GM18951 (cell line): ENCODE measurements at regions not wholly inside any gene's neighbourhood (a gene's known extent, or its start where the extent isn't known, plus 50 kb on each side); places are given as distances from the start of the nearest gene placed in this dataset.

Source experiments
- POLR2A ChIP-seq: IDR thresholded peaks from 4 replicates; pipeline ENCODE4 v1.6.1; 2011; ENCODE audit warnings: mild to moderate bottlenecking; ENCODE audit not compliant: insufficient read length, insufficient read depth; ENCODE audit errors: extremely low read depth
- in situ Hi-C: fragments of 300-500 bp; cut with MboI; formaldehyde crosslinking; loops from one replicate; pipeline ENCODE4 v1.12.0; 2022; ENCODE audit warnings: low sequenced_read_pairs, mixed read lengths, inconsistent platforms; ENCODE audit not compliant: unreplicated experiment

DNA sequence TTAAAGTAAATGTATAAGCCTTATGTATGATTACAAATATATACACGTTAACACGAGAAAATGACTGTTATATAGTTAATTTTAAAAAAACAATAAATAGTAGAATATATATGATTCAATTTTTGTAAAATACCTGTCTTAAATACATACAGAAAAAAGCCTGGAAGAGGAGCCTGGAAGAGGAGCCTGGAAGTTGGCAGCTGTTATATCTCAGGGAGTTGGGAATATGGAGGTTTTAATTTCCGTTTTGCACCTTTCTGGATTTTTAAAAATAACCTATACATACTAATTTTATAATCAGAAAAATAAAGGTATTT lies 111.6 kb downstream of the WT1 start:
- in situ Hi-C loops: no loop called here
- TF ChIP-seq POLR2A: no peak

DNA sequence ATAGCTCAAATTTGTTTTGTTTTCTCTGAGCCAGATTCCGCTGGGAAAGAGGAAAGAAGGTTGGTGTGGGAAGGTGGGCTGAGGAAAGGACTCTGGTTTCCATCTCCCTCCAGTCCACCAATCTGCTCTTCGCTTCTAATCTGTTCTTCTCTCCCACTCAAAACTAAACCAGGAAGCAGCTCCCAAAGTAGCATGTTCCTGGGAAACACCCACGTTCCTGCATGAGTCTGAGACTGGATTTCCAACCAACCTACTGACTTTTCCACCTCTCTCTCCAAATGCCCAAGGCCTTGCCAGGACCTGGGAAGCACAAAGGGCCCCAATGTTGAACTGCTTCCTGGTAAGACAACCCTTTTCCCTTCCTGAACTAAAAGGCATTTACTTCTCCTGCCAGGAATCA lies 110.2 kb downstream of the WT1 start:
- in situ Hi-C loops: no loop called here

GRCh38 chr11:32325725-32326124 lies 109.6 kb downstream of the WT1 start:
- in situ Hi-C loops: no loop called here
- TF ChIP-seq POLR2A: no peak

More for the DNA sequence above, 110.2 kb downstream of the WT1 start:
- no peak for TF ChIP-seq POLR2A

DNA sequence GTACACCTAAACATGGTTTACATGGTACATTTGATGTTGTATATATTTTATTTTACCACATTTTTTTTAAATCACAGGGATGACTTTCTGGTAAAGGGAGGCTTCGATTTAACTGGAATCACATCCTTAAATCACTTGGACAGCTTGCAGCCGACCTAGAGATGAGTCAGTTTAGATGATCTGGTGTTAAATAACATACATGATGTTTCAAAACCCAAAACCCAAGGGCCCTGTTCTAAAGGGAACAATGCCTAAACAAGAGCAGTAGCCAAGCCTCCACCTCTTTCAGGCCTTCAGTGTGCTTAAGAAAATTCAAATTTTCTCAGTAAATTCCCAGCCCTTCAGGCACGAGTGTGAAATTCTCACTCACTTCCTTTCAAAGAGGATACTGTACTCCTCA lies 108.8 kb downstream of the WT1 start:
- TF ChIP-seq POLR2A: no peak

GRCh38 chr11:32328392-32328791 lies 106.9 kb downstream of the WT1 start:
- in situ Hi-C loops: no loop called here
- TF ChIP-seq POLR2A: no peak

More for the DNA sequence above, 108.8 kb downstream of the WT1 start:
- in situ Hi-C loops: no loop called here

DNA sequence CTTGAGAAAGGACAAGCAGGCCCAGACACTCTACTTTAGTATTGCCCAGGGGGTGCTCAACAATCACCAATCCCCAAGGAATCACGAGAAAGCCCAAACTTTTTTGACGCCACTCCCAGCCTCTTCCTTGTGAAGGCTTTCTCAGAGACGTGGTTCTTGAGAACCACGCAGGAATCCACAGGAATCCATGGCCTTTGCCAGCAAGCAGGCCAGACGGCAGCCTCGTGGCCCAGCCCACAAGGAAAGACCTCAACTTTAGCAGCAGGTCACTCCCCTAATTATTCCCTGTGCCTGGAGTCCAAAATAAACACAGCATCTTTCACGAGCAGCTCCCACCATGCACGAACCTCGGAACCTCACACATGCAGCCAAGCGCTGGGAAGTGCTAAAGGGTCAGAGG lies 104.2 kb downstream of the WT1 start:
- in situ Hi-C loops: no loop called here
- TF ChIP-seq POLR2A: no peak

- TF ChIP-seq POLR2A: no peak
- in situ Hi-C loops: no loop called here
Observed at GRCh38 chr11:32331792-32332191, 103.5 kb downstream of the WT1 start.

DNA sequence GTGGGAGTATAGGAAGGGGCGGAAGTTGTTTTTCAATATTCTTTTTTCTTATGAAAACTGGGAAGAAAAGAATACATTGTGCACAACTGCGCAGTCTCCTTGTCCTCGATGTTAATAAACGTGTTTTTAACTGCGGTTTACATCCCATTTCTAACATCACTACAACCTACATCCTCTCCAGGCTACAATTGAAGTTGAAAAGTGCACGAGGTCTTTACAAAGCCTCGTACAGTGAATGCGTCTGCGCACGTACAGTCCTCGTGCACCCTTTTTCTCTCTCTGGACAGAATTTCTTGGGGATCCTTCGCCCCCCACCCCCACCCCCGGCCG lies 102.4 kb downstream of the WT1 start:
- TF ChIP-seq POLR2A: no peak
- in situ Hi-C loops: no loop called here

GRCh38 chr11:32333320-32333991 lies 101.9 kb downstream of the WT1 start:
- in situ Hi-C loops: no loop called here
- TF ChIP-seq POLR2A: no peak

- in situ Hi-C loops: no loop called here
- no peak for TF ChIP-seq POLR2A
Observed at GRCh38 chr11:32334822-32335221, 100.5 kb downstream of the WT1 start.
